ENCODE measurements at regions not wholly inside any gene's neighbourhood (a gene's known extent, or its start where the extent isn't known, plus 50 kb on each side); places are given as distances from the start of the nearest gene placed in this dataset.

- no peak overlapping the region for H3K27ac Mint-ChIP-seq
- no peak overlapping the region for H3K4me3 Mint-ChIP-seq
- H3K36me3 Mint-ChIP-seq, result no peaks in the 10 kb centered on the region
- peaks cover 0 to 1% (median 0%) of the 10 kb centered on the region in 3 donors for H3K4me1 Mint-ChIP-seq
- no peaks in the 10 kb centered on the region for H3K9me3 Mint-ChIP-seq
- H3K27me3 Mint-ChIP-seq, result peaks cover 5% of the 10 kb centered on the region
Observed at GRCh38 chr17:34842235-34842634, 119.0 kb downstream of the CCT6B start.

- Mint-ChIP-seq H3K36me3 (no peaks in the 10 kb centered on the region), H3K4me1 (peaks cover 0 to 1% (median 0%) of the 10 kb centered on the region in 3 donors), H3K9me3 (no peaks in the 10 kb centered on the region), H3K27me3 (peaks cover 8% of the 10 kb centered on the region), H3K4me3 (no peak overlapping the region), H3K27ac (peak overlapping the region in 1 of 3 donors; percentile 18)
Observed at GRCh38 chr17:34841467-34841866, 119.8 kb downstream of the CCT6B start.

GRCh38 chr17:34840750-34841149, 120.5 kb downstream of the CCT6B start:
- H3K27ac Mint-ChIP-seq, result no peak overlapping the region
- H3K4me1 Mint-ChIP-seq, result peaks cover 0 to 1% (median 0%) of the 10 kb centered on the region in 3 donors
- H3K9me3 Mint-ChIP-seq, result no peaks in the 10 kb centered on the region
- no peak overlapping the region for H3K4me3 Mint-ChIP-seq
- peaks cover 13% of the 10 kb centered on the region for H3K27me3 Mint-ChIP-seq
- H3K36me3 Mint-ChIP-seq, result no peaks in the 10 kb centered on the region

GRCh38 chr17:34837876-34838478, 123.3 kb downstream of the CCT6B start:
- H3K27me3 Mint-ChIP-seq, result peaks cover 13% of the 10 kb centered on the region
- peaks cover 0 to 1% (median 0%) of the 10 kb centered on the region in 3 donors for H3K4me1 Mint-ChIP-seq
- H3K4me3 Mint-ChIP-seq, result no peak overlapping the region
- H3K36me3 Mint-ChIP-seq, result no peaks in the 10 kb centered on the region
- no peaks in the 10 kb centered on the region for H3K9me3 Mint-ChIP-seq
- no peak overlapping the region for H3K27ac Mint-ChIP-seq

- H3K27me3 Mint-ChIP-seq, result peaks cover 17% of the 10 kb centered on the region
- no peaks in the 10 kb centered on the region for H3K9me3 Mint-ChIP-seq
- no peak overlapping the region for H3K27ac Mint-ChIP-seq
- peaks cover 0 to 1% (median 0%) of the 10 kb centered on the region in 3 donors for H3K4me1 Mint-ChIP-seq
- H3K36me3 Mint-ChIP-seq, result peaks cover 2% of the 10 kb centered on the region
- no peak overlapping the region for H3K4me3 Mint-ChIP-seq
Observed at GRCh38 chr17:34832376-34832775, 128.9 kb downstream of the CCT6B start.

GRCh38 chr17:34827008-34827407, 134.3 kb downstream of the CCT6B start:
- no peak overlapping the region for H3K27ac Mint-ChIP-seq
- peaks cover 2% of the 10 kb centered on the region for H3K36me3 Mint-ChIP-seq
- H3K27me3 Mint-ChIP-seq, result peaks cover 16% of the 10 kb centered on the region

GRCh38 chr17:34826332-34826731, 134.9 kb downstream of the CCT6B start:
- H3K9me3 Mint-ChIP-seq, result no peaks in the 10 kb centered on the region
- H3K4me1 Mint-ChIP-seq, result no peaks in the 10 kb centered on the region
- H3K27me3 Mint-ChIP-seq, result peaks cover 16% of the 10 kb centered on the region
- H3K4me3 Mint-ChIP-seq, result no peak overlapping the region
- H3K36me3 Mint-ChIP-seq, result peaks cover 2% of the 10 kb centered on the region
- H3K27ac Mint-ChIP-seq, result no peak overlapping the region

More at GRCh38 chr17:34827008-34827407, 134.3 kb downstream of the CCT6B start:
- no peaks in the 10 kb centered on the region for H3K9me3 Mint-ChIP-seq
- peaks cover 0 to 1% (median 0%) of the 10 kb centered on the region in 3 donors for H3K4me1 Mint-ChIP-seq
- H3K4me3 Mint-ChIP-seq, result no peak overlapping the region

- Mint-ChIP-seq H3K27me3 (peaks cover 16% of the 10 kb centered on the region), H3K4me3 (no peak overlapping the region), H3K27ac (no peak overlapping the region)
Observed at GRCh38 chr17:34825884-34826283, 135.4 kb downstream of the CCT6B start.

GRCh38 chr17:34825102-34825501, 136.2 kb downstream of the CCT6B start:
- Mint-ChIP-seq H3K9me3 (no peaks in the 10 kb centered on the region), H3K4me1 (peaks cover 0 to 2% (median 0%) of the 10 kb centered on the region in 3 donors), H3K27me3 (peaks cover 21% of the 10 kb centered on the region), H3K27ac (no peak overlapping the region), H3K4me3 (no peak overlapping the region), H3K36me3 (peaks cover 2% of the 10 kb centered on the region)

More at GRCh38 chr17:34825884-34826283, 135.4 kb downstream of the CCT6B start:
- no peaks in the 10 kb centered on the region for H3K9me3 Mint-ChIP-seq
- H3K4me1 Mint-ChIP-seq, result no peaks in the 10 kb centered on the region
- H3K36me3 Mint-ChIP-seq, result peaks cover 2% of the 10 kb centered on the region

- Mint-ChIP-seq H3K27ac (no peak overlapping the region), H3K4me3 (no peak overlapping the region), H3K27me3 (peaks cover 15% of the 10 kb centered on the region), H3K4me1 (peaks cover 0 to 2% (median 0%) of the 10 kb centered on the region in 3 donors), H3K36me3 (no peaks in the 10 kb centered on the region), H3K9me3 (no peaks in the 10 kb centered on the region)
Observed at GRCh38 chr17:34823023-34823422, 138.2 kb downstream of the CCT6B start.

GRCh38 chr17:34822007-34822739, 139.1 kb downstream of the CCT6B start:
- no peaks in the 10 kb centered on the region for H3K9me3 Mint-ChIP-seq
- peaks cover 0 to 2% (median 2%) of the 10 kb centered on the region in 3 donors for H3K4me1 Mint-ChIP-seq
- H3K27ac Mint-ChIP-seq, result no peak overlapping the region
- H3K4me3 Mint-ChIP-seq, result no peak overlapping the region
- peaks cover 14% of the 10 kb centered on the region for H3K27me3 Mint-ChIP-seq
- H3K36me3 Mint-ChIP-seq, result no peaks in the 10 kb centered on the region

GRCh38 chr17:34820922-34821321, 140.3 kb downstream of the CCT6B start:
- peaks cover 0 to 2% (median 2%) of the 10 kb centered on the region in 3 donors for H3K4me1 Mint-ChIP-seq
- peaks cover 19% of the 10 kb centered on the region for H3K27me3 Mint-ChIP-seq
- no peaks in the 10 kb centered on the region for H3K9me3 Mint-ChIP-seq
- no peak overlapping the region for H3K4me3 Mint-ChIP-seq
- H3K36me3 Mint-ChIP-seq, result no peaks in the 10 kb centered on the region
- H3K27ac Mint-ChIP-seq, result peak overlapping the region in 1 of 3 donors; percentile 14

- Mint-ChIP-seq H3K27me3 (peaks cover 21% of the 10 kb centered on the region), H3K27ac (peak overlapping the region in 1 of 3 donors; percentile 2), H3K9me3 (no peaks in the 10 kb centered on the region), H3K4me1 (peaks cover 0 to 2% (median 2%) of the 10 kb centered on the region in 3 donors), H3K36me3 (no peaks in the 10 kb centered on the region), H3K4me3 (no peak overlapping the region)
Observed at GRCh38 chr17:34820248-34820801, 140.9 kb downstream of the CCT6B start.

GRCh38 chr17:34817252-34818035, 143.8 kb downstream of the CCT6B start:
- no peak overlapping the region for H3K27ac Mint-ChIP-seq
- no peak overlapping the region for H3K4me3 Mint-ChIP-seq
- H3K9me3 Mint-ChIP-seq, result no peaks in the 10 kb centered on the region
- peaks cover 0 to 2% (median 2%) of the 10 kb centered on the region in 3 donors for H3K4me1 Mint-ChIP-seq
- peaks cover 15% of the 10 kb centered on the region for H3K27me3 Mint-ChIP-seq
- H3K36me3 Mint-ChIP-seq, result no peaks in the 10 kb centered on the region

GRCh38 chr17:34816848-34817247, 144.4 kb downstream of the CCT6B start:
- no peak overlapping the region for H3K4me3 Mint-ChIP-seq

More at GRCh38 chr17:34816848-34817247, 144.4 kb downstream of the CCT6B start:
- no peak overlapping the region for H3K27ac Mint-ChIP-seq
- H3K4me1 Mint-ChIP-seq, result peaks cover 0 to 2% (median 2%) of the 10 kb centered on the region in 3 donors
- no peaks in the 10 kb centered on the region for H3K36me3 Mint-ChIP-seq
- H3K27me3 Mint-ChIP-seq, result peaks cover 15% of the 10 kb centered on the region
- H3K9me3 Mint-ChIP-seq, result no peaks in the 10 kb centered on the region

All from IgD-negative memory B cell (primary cell).